Endothelial cell of umbilical vein (primary cell): ENCODE measurements at regions not wholly inside any gene's neighbourhood (a gene's known extent, or its start where the extent isn't known, plus 50 kb on each side); places are given as distances from the start of the nearest gene placed in this dataset.

Source experiments
- CTCF ChIP-seq, 2 donors: IDR thresholded peaks; 1 replicate in 1 of 2; 2 replicates in 1 of 2; pipeline ENCODE4 v1.5.1; 2011; ENCODE audit warnings: low read length in 2 of 2, mild to moderate bottlenecking in 2 of 2, moderate library complexity in 2 of 2, control low read depth in 1 of 2, inconsistent platforms in 1 of 2, low read depth in 1 of 2; ENCODE audit not compliant: insufficient read depth in 1 of 2; ENCODE audit errors: extremely low read depth in 1 of 2
- EZH2 ChIP-seq: IDR thresholded peaks from 2 replicates; pipeline ENCODE4 v1.6.1; 2012; ENCODE audit warnings: borderline replicate concordance, low read depth, mild to moderate bottlenecking, moderate library complexity, low read length, inconsistent platforms; ENCODE audit not compliant: severe bottlenecking
- JUN ChIP-seq: IDR thresholded peaks from 2 replicates; pipeline ENCODE4 v1.6.1; 2011; ENCODE audit warnings: borderline replicate concordance, low read depth; ENCODE audit not compliant: insufficient read length, insufficient read depth
- MAX ChIP-seq: IDR thresholded peaks from 2 replicates; pipeline ENCODE4 v1.6.1; 2011; ENCODE audit not compliant: insufficient read depth, insufficient read length
- MYC ChIP-seq: IDR thresholded peaks from one replicate; pipeline ENCODE4 v1.6.1; 2011; ENCODE audit warnings: mild to moderate bottlenecking, low read depth, low read length
- POLR2A ChIP-seq: IDR thresholded peaks from 2 replicates; pipeline ENCODE4 v1.6.1; 2012; ENCODE audit warnings: low read depth, mild to moderate bottlenecking, control low read depth, low read length
- POLR2AphosphoS5 ChIP-seq: IDR thresholded peaks from 2 replicates; pipeline ENCODE4 v1.6.1; 2012; ENCODE audit warnings: low read depth, mild to moderate bottlenecking, control low read depth, low read length, moderate library complexity; ENCODE audit not compliant: insufficient read depth

GRCh38 chr3:144775551-144775950 lies 803.9 kb downstream of the DIPK2A start:
- no peak for TF ChIP-seq CTCF (IDR thresholded peaks at IDR 0.05; ENCODE audit: extremely low read depth in 1 of 2, insufficient read depth in 1 of 2, low read depth in 1 of 2, low read length in 2 of 2)
- no peak for TF ChIP-seq MYC
- no peak for TF ChIP-seq MAX
- TF ChIP-seq EZH2, result no peak
- no peak for TF ChIP-seq POLR2A
- no peak for TF ChIP-seq POLR2AphosphoS5
- TF ChIP-seq JUN, result no peak
